Hepatocyte (in vitro differentiated cells): ENCODE measurements at regions not wholly inside any gene's neighbourhood (a gene's known extent, or its start where the extent isn't known, plus 50 kb on each side); places are given as distances from the start of the nearest gene placed in this dataset.

ENCODE experiments used
- DNase-seq: peaks from one replicate; pipeline ENCODE4 v3.0.0-alpha.2; 2016; ENCODE audit warnings: low spot score
- H2AFZ ChIP-seq: fragments of 200-600 bp; sonication (generic); 2 replicates; pipeline ENCODE4 v1.6.0; 2016; ENCODE audit warnings: antibody characterized with exemption, mild to moderate bottlenecking
- H3K27ac ChIP-seq: fragments of 200-600 bp; sonication (generic); 2 replicates; pipeline ENCODE4 v1.5.1; 2016; ENCODE audit warnings: mild to moderate bottlenecking
- H3K27me3 ChIP-seq: fragments of 200-600 bp; sonication (generic); 2 replicates; pipeline ENCODE4 v1.6.1; 2016
- H3K36me3 ChIP-seq: fragments of 200-600 bp; sonication (generic); replicated peaks from 2 replicates; pipeline ENCODE4 v1.5.1; 2016; ENCODE audit warnings: low read depth; ENCODE audit not compliant: insufficient read depth
- H3K4me1 ChIP-seq: fragments of 200-600 bp; sonication (generic); 2 replicates; pipeline ENCODE4 v1.5.1; 2016; ENCODE audit warnings: mild to moderate bottlenecking, moderate library complexity; ENCODE audit not compliant: insufficient read depth
- H3K4me2 ChIP-seq: fragments of 200-600 bp; sonication (generic); 2 replicates; pipeline ENCODE4 v1.6.0; 2016
- H3K4me3 ChIP-seq: fragments of 200-600 bp; sonication (generic); 2 replicates; pipeline ENCODE4 v1.5.1; 2016; ENCODE audit warnings: mild to moderate bottlenecking
- H3K79me2 ChIP-seq: fragments of 200-600 bp; sonication (generic); 2 replicates; pipeline ENCODE4 v1.6.0; 2017; ENCODE audit warnings: mild to moderate bottlenecking
- H3K9me2 ChIP-seq: fragments of 200-600 bp; sonication (generic); replicated peaks from 2 replicates; pipeline ENCODE4 v1.6.0; 2017; ENCODE audit warnings: mild to moderate bottlenecking; ENCODE audit not compliant: insufficient read depth
- H3K9me3 ChIP-seq: fragments of 200-600 bp; sonication (generic); 2 replicates; pipeline ENCODE4 v1.5.1; 2016; ENCODE audit warnings: low read depth, mild to moderate bottlenecking
- H4K20me1 ChIP-seq: fragments of 200-600 bp; sonication (generic); 2 replicates; pipeline ENCODE4 v1.6.0; 2016; ENCODE audit warnings: mild to moderate bottlenecking; ENCODE audit not compliant: insufficient read depth, poor library complexity, severe bottlenecking
- CTCF ChIP-seq: fragments of 200-600 bp; sonication (generic); IDR thresholded peaks from 2 replicates; pipeline ENCODE4 v1.5.1; 2016; ENCODE audit warnings: antibody characterized with exemption, mild to moderate bottlenecking; ENCODE audit not compliant: poor library complexity
- EZH2 ChIP-seq: fragments of 200-600 bp; sonication (generic); IDR thresholded peaks from 2 replicates; pipeline ENCODE4 v1.6.1; 2016; ENCODE audit warnings: antibody characterized with exemption, mild to moderate bottlenecking, borderline replicate concordance
- EZH2phosphoT487 ChIP-seq: fragments of 200-600 bp; sonication (generic); IDR thresholded peaks from one replicate; pipeline ENCODE4 v1.6.1; 2018; ENCODE audit warnings: antibody characterized with exemption, mild to moderate bottlenecking, low read depth, moderate library complexity; ENCODE audit not compliant: unreplicated experiment, severe bottlenecking
- WGBS: methylation state at CpG from one replicate; pipeline ENCODE4 v1.1.6; 2016; ENCODE audit warnings: low lambda C conversion rate; ENCODE audit errors: missing lambda C conversion rate; 5-methylcytosine and 5-hydroxymethylcytosine counted together

GRCh38 chr6:48184648-48185047, 73.7 kb upstream of the PTCHD4 start:
- no peaks in the 10 kb centered on the region for H3K9me3 ChIP-seq
- no peaks in the 10 kb centered on the region for H3K9me2 ChIP-seq
- no peaks in the 10 kb centered on the region for H4K20me1 ChIP-seq
- no peak for DNase-seq
- no peaks in the 10 kb centered on the region for H3K4me1 ChIP-seq
- H3K79me2 ChIP-seq: no peaks in the 10 kb centered on the region
- H3K27me3 ChIP-seq: no peaks in the 10 kb centered on the region
- no peak overlapping the region for H3K4me3 ChIP-seq
- no peaks in the 10 kb centered on the region for H3K36me3 ChIP-seq
- no peak for TF ChIP-seq CTCF
- no peak for TF ChIP-seq EZH2
- TF ChIP-seq EZH2phosphoT487: no peak
- H3K27ac ChIP-seq: no peak overlapping the region
- H3K4me2 ChIP-seq: no peak overlapping the region
- no peak overlapping the region for H2AFZ ChIP-seq

GRCh38 chr6:48183811-48184605, 73.0 kb upstream of the PTCHD4 start:
- Histone ChIP-seq H3K9me2 (no peaks in the 10 kb centered on the region), H3K27ac (no peak overlapping the region), H4K20me1 (no peaks in the 10 kb centered on the region), H3K4me1 (no peaks in the 10 kb centered on the region), H3K9me3 (no peaks in the 10 kb centered on the region), H2AFZ (no peak overlapping the region), H3K79me2 (no peaks in the 10 kb centered on the region), H3K4me3 (no peak overlapping the region), H3K4me2 (no peak overlapping the region), H3K27me3 (no peaks in the 10 kb centered on the region), H3K36me3 (no peaks in the 10 kb centered on the region)
- TF ChIP-seq CTCF: no peak
- TF ChIP-seq EZH2phosphoT487: no peak
- no peak for TF ChIP-seq EZH2
- 67% methylated on average over 4 of the region's 4 CpGs for WGBS
- DNase-seq: no peak

GRCh38 chr6:48183178-48183577, 72.2 kb upstream of the PTCHD4 start:
- Histone ChIP-seq H3K36me3 (no peaks in the 10 kb centered on the region), H3K4me1 (no peaks in the 10 kb centered on the region), H3K27me3 (no peaks in the 10 kb centered on the region), H3K9me2 (no peaks in the 10 kb centered on the region), H3K79me2 (no peaks in the 10 kb centered on the region), H3K9me3 (no peaks in the 10 kb centered on the region), H3K4me3 (no peak overlapping the region), H2AFZ (no peak overlapping the region), H3K27ac (no peak overlapping the region), H3K4me2 (no peak overlapping the region), H4K20me1 (no peaks in the 10 kb centered on the region)
- 45% methylated on average over 1 of the region's 1 CpG for WGBS
- no peak for DNase-seq
- no peak for TF ChIP-seq EZH2
- no peak for TF ChIP-seq CTCF
- TF ChIP-seq EZH2phosphoT487: no peak

GRCh38 chr6:48178700-48179099, 67.7 kb upstream of the PTCHD4 start:
- H3K36me3 ChIP-seq: no peaks in the 10 kb centered on the region
- no peaks in the 10 kb centered on the region for H3K27me3 ChIP-seq
- no peaks in the 10 kb centered on the region for H4K20me1 ChIP-seq
- no peak for TF ChIP-seq EZH2
- TF ChIP-seq CTCF: no peak
- no peak for TF ChIP-seq EZH2phosphoT487
- no peaks in the 10 kb centered on the region for H3K9me3 ChIP-seq
- no peak overlapping the region for H3K4me2 ChIP-seq
- no peak overlapping the region for H3K4me3 ChIP-seq
- no peak overlapping the region for H2AFZ ChIP-seq
- 93% methylated on average over 2 of the region's 2 CpGs for WGBS
- no peak overlapping the region for H3K27ac ChIP-seq
- no peaks in the 10 kb centered on the region for H3K4me1 ChIP-seq
- no peaks in the 10 kb centered on the region for H3K79me2 ChIP-seq
- no peaks in the 10 kb centered on the region for H3K9me2 ChIP-seq
- DNase-seq: no peak
